Endodermal cell (in vitro differentiated cells): ENCODE measurements at regions not wholly inside any gene's neighbourhood (a gene's known extent, or its start where the extent isn't known, plus 50 kb on each side); places are given as distances from the start of the nearest gene placed in this dataset.

Experiments
- DNase-seq: peaks from one replicate; pipeline ENCODE4 v3.0.0-alpha.2; 2017
- H3K27ac ChIP-seq: 2 replicates; pipeline ENCODE4 v1.5.1; 2013; ENCODE audit warnings: mild to moderate bottlenecking, low read depth, low read length, moderate library complexity
- H3K27me3 ChIP-seq: 2 replicates; pipeline ENCODE4 v1.6.1; 2013; ENCODE audit warnings: mild to moderate bottlenecking, low read length, moderate library complexity; ENCODE audit not compliant: insufficient read depth, control insufficient read depth, poor library complexity, severe bottlenecking
- H3K36me3 ChIP-seq: 2 replicates; pipeline ENCODE4 v1.7.0; 2013; ENCODE audit warnings: mild to moderate bottlenecking, low read length, moderate library complexity; ENCODE audit not compliant: control insufficient read depth, insufficient read depth
- H3K4me1 ChIP-seq: one replicate; pipeline ENCODE4 v1.7.0; 2013; ENCODE audit warnings: low read length; ENCODE audit not compliant: control insufficient read depth, insufficient read depth
- H3K4me3 ChIP-seq: 2 replicates; pipeline ENCODE4 v1.5.1; 2013; ENCODE audit warnings: mild to moderate bottlenecking, low read length, moderate library complexity
- H3K9ac ChIP-seq: 2 replicates; pipeline ENCODE4 v1.6.1; 2013; ENCODE audit warnings: mild to moderate bottlenecking, low read length, moderate library complexity; ENCODE audit not compliant: poor library complexity, severe bottlenecking; ENCODE audit errors: extremely low read depth
- H3K9me3 ChIP-seq: 2 replicates; pipeline ENCODE4 v1.6.1; 2013; ENCODE audit warnings: mild to moderate bottlenecking, low read length, moderate library complexity; ENCODE audit not compliant: control insufficient read depth
- H3K27ac Mint-ChIP-seq: 2 replicates; pipeline ENCODE4 v1.8.0; 2020; ENCODE audit warnings: mixed read lengths
- H3K27me3 Mint-ChIP-seq: 2 replicates; pipeline ENCODE4 v1.8.0; 2021; ENCODE audit warnings: mild to moderate bottlenecking, mixed read lengths; ENCODE audit not compliant: insufficient read depth
- H3K36me3 Mint-ChIP-seq: 2 replicates; pipeline ENCODE4 v1.8.0; 2020; ENCODE audit warnings: low read depth, mixed read lengths
- H3K4me1 Mint-ChIP-seq: 2 replicates; pipeline ENCODE4 v1.8.0; 2020; ENCODE audit warnings: mixed read lengths
- H3K4me3 Mint-ChIP-seq: 2 replicates; pipeline ENCODE4 v1.8.0; 2020; ENCODE audit warnings: mild to moderate bottlenecking, moderate library complexity, mixed read lengths
- H3K9me3 Mint-ChIP-seq: 2 replicates; pipeline ENCODE4 v1.8.0; 2020; ENCODE audit warnings: mild to moderate bottlenecking, mixed read lengths
- CTCF ChIP-seq: fragments of 200-600 bp; sonication (generic); conservative IDR thresholded peaks from 2 replicates; pipeline ENCODE4 v1.5.0; 2021; ENCODE audit warnings: antibody characterized with exemption, mild to moderate bottlenecking
- WGBS, 2 experiments: methylation state at CpG; one replicate each; pipeline versions ENCODE4 v1.1.5 to v1.1.7; 2013; ENCODE audit warnings: missing lambda C conversion rate in 2 of 2, mixed read lengths in 1 of 2; ENCODE audit not compliant: insufficient coverage in 1 of 2, insufficient read length in 1 of 2; 5-methylcytosine and 5-hydroxymethylcytosine counted together

- Mint-ChIP-seq H3K4me3 (no peak overlapping the region), H3K4me1 (no peaks in the 10 kb centered on the region), H3K36me3 (no peaks in the 10 kb centered on the region), H3K27ac (no peak overlapping the region), H3K9me3 (no peaks in the 10 kb centered on the region), H3K27me3 (peaks cover 4% of the 10 kb centered on the region)
- no peak for TF ChIP-seq CTCF
- no peak overlapping the region for H3K9ac ChIP-seq
- no peak overlapping the region for H3K4me3 ChIP-seq
- no peaks in the 10 kb centered on the region for H3K36me3 ChIP-seq
- H3K9me3 ChIP-seq, result no peaks in the 10 kb centered on the region
- WGBS, 2 experiments, result 100% methylated on average over 1 of the region's 1 CpG; no CpG with 5 or more reads in 1 of the 2 experiments
- H3K4me1 ChIP-seq, result no peaks in the 10 kb centered on the region
- H3K27me3 ChIP-seq, result no peaks in the 10 kb centered on the region
- DNase-seq, result no peak
- H3K27ac ChIP-seq, result no peak overlapping the region
Observed at GRCh38 chrX:88660836-88661235, 86.2 kb upstream of the CPXCR1 start.

GRCh38 chrX:88672261-88672660, 74.8 kb upstream of the CPXCR1 start:
- no peaks in the 10 kb centered on the region for H3K36me3 ChIP-seq
- no peaks in the 10 kb centered on the region for H3K4me1 ChIP-seq
- no peak for TF ChIP-seq CTCF
- no peak overlapping the region for H3K9ac ChIP-seq
- H3K4me1 Mint-ChIP-seq, result no peaks in the 10 kb centered on the region
- H3K27me3 ChIP-seq, result no peaks in the 10 kb centered on the region
- H3K36me3 Mint-ChIP-seq, result no peaks in the 10 kb centered on the region
- H3K4me3 ChIP-seq, result no peak overlapping the region
- WGBS, 2 experiments, result 96% methylated on average over 4 of the region's 4 CpGs; no CpG with 5 or more reads in 1 of the 2 experiments
- no peak overlapping the region for H3K27ac ChIP-seq
- no peak for DNase-seq
- no peaks in the 10 kb centered on the region for H3K9me3 ChIP-seq
- H3K9me3 Mint-ChIP-seq, result peaks cover 10% of the 10 kb centered on the region
- H3K27ac Mint-ChIP-seq, result no peak overlapping the region
- no peaks in the 10 kb centered on the region for H3K27me3 Mint-ChIP-seq
- no peak overlapping the region for H3K4me3 Mint-ChIP-seq
